GM12874 (cell line): ENCODE measurements at regions not wholly inside any gene's neighbourhood (a gene's known extent, or its start where the extent isn't known, plus 50 kb on each side); places are given as distances from the start of the nearest gene placed in this dataset.

ENCODE experiments used
- CTCF ChIP-seq: IDR thresholded peaks from 2 replicates; pipeline ENCODE4 v1.5.1; 2011; ENCODE audit warnings: low read depth, mild to moderate bottlenecking, control low read depth, low read length, moderate library complexity; ENCODE audit not compliant: insufficient read depth

GRCh38 chr18:70627182-70627802, 338.4 kb downstream of the SOCS6 start:
- TF ChIP-seq CTCF: no peak

- no peak for TF ChIP-seq CTCF
These were observed 334.0 kb downstream of the SOCS6 start for GRCh38 chr18:70622622-70623419.

- TF ChIP-seq CTCF: no peak
These were observed 332.9 kb downstream of the SOCS6 start for GRCh38 chr18:70621710-70622109.

- no peak for TF ChIP-seq CTCF
These were observed 332.2 kb downstream of the SOCS6 start for GRCh38 chr18:70620837-70621612.

GRCh38 chr18:70617020-70617763, 328.3 kb downstream of the SOCS6 start:
- TF ChIP-seq CTCF: no peak

GRCh38 chr18:70600225-70600925, 311.5 kb downstream of the SOCS6 start:
- TF ChIP-seq CTCF: no peak

- TF ChIP-seq CTCF: no peak
These were observed 309.6 kb downstream of the SOCS6 start for GRCh38 chr18:70598406-70598805.
